ENCODE measurements at regions not wholly inside any gene's neighbourhood (a gene's known extent, or its start where the extent isn't known, plus 50 kb on each side); places are given as distances from the start of the nearest gene placed in this dataset.
"Not testable (repeated sequence)": the region's sequence is repeated elsewhere in the genome, so short reads cannot be mapped to it uniquely, and the experiment has no call there.

GRCh38 chr2:10196948-10197696 is 74.6 kb downstream of the RRM2 start:
- H3K27ac ChIP-seq, result no peak overlapping the region
- no peak overlapping the region for H3K4me3 ChIP-seq

GRCh38 chr2:10197697-10198076 is 75.1 kb downstream of the RRM2 start:
- no peak overlapping the region for H3K4me3 ChIP-seq
- H3K27ac ChIP-seq, result no peak overlapping the region

- H3K4me3 ChIP-seq, result not testable (repeated sequence)
Observed at GRCh38 chr2:10198482-10198881, 75.9 kb downstream of the RRM2 start.

GRCh38 chr2:10201201-10201600 is 78.7 kb downstream of the RRM2 start:
- H3K27ac ChIP-seq, result no peak overlapping the region
- H3K4me3 ChIP-seq, result no peak overlapping the region

More at GRCh38 chr2:10198482-10198881, 75.9 kb downstream of the RRM2 start:
- not testable (repeated sequence) for H3K27ac ChIP-seq

GRCh38 chr2:10202131-10202665 is 79.7 kb downstream of the RRM2 start:
- no peak overlapping the region for H3K4me3 ChIP-seq
- no peak overlapping the region for H3K27ac ChIP-seq

- Histone ChIP-seq H3K27ac (no peak overlapping the region), H3K4me3 (no peak overlapping the region)
Observed at GRCh38 chr2:10204326-10205161, 82.0 kb downstream of the RRM2 start.

- no peak overlapping the region for H3K27ac ChIP-seq
- H3K4me3 ChIP-seq, result no peak overlapping the region
Observed at GRCh38 chr2:10205162-10205475, 82.6 kb downstream of the RRM2 start.

- H3K27ac ChIP-seq, result no peak overlapping the region
- no peak overlapping the region for H3K4me3 ChIP-seq
Observed at GRCh38 chr2:10208736-10209135, 86.2 kb downstream of the RRM2 start.

GRCh38 chr2:10209406-10209935 is 86.9 kb downstream of the RRM2 start:
- H3K4me3 ChIP-seq, result no peak overlapping the region
- no peak overlapping the region for H3K27ac ChIP-seq

- Histone ChIP-seq H3K27ac (no peak overlapping the region), H3K4me3 (no peak overlapping the region)
Observed at GRCh38 chr2:10210336-10210735, 87.8 kb downstream of the RRM2 start.

- Histone ChIP-seq H3K4me3 (no peak overlapping the region), H3K27ac (no peak overlapping the region)
Observed at GRCh38 chr2:10211844-10212422, 89.4 kb downstream of the RRM2 start.

GRCh38 chr2:10212827-10213226 is 89.9 kb upstream of the HPCAL1 start:
- no peak overlapping the region for H3K4me3 ChIP-seq
- no peak overlapping the region for H3K27ac ChIP-seq

GRCh38 chr2:10214179-10214578 is 88.5 kb upstream of the HPCAL1 start:
- no peak overlapping the region for H3K4me3 ChIP-seq
- no peak overlapping the region for H3K27ac ChIP-seq

GRCh38 chr2:10215393-10215935 is 87.2 kb upstream of the HPCAL1 start:
- Histone ChIP-seq H3K4me3 (no peak overlapping the region), H3K27ac (no peak overlapping the region)

GRCh38 chr2:10216677-10217488 is 85.8 kb upstream of the HPCAL1 start:
- Histone ChIP-seq H3K27ac (no peak overlapping the region), H3K4me3 (no peak overlapping the region)

- Histone ChIP-seq H3K27ac (no peak overlapping the region), H3K4me3 (no peak overlapping the region)
Observed at GRCh38 chr2:10217489-10218435, 84.9 kb upstream of the HPCAL1 start.

- no peak overlapping the region for H3K27ac ChIP-seq
- H3K4me3 ChIP-seq, result no peak overlapping the region
Observed at GRCh38 chr2:10220045-10220901, 82.4 kb upstream of the HPCAL1 start.

Measured in skin epidermis (tissue), 12 donors.